ENCODE measurements at regions not wholly inside any gene's neighbourhood (a gene's known extent, or its start where the extent isn't known, plus 50 kb on each side); places are given as distances from the start of the nearest gene placed in this dataset.

- no peak for DNase-seq
Observed at GRCh38 chr4:23235628-23236390, 543.1 kb downstream of the GBA3 start.

GRCh38 chr4:23234716-23235115 lies 542.0 kb downstream of the GBA3 start:
- DNase-seq, result no peak

GRCh38 chr4:23234018-23234417 lies 541.3 kb downstream of the GBA3 start:
- no peak for DNase-seq

GRCh38 chr4:23233596-23233995 lies 540.9 kb downstream of the GBA3 start:
- no peak for DNase-seq

- no peak for DNase-seq
Observed at GRCh38 chr4:23232987-23233386, 540.2 kb downstream of the GBA3 start.

- no peak for DNase-seq
Observed at GRCh38 chr4:23225564-23225963, 532.8 kb downstream of the GBA3 start.

- DNase-seq, result no peak
Observed at GRCh38 chr4:23224684-23225420, 532.1 kb downstream of the GBA3 start.

GRCh38 chr4:23220911-23221310 lies 528.2 kb downstream of the GBA3 start:
- no peak for DNase-seq

- no peak for DNase-seq
Observed at GRCh38 chr4:23219779-23220408, 527.2 kb downstream of the GBA3 start.

GRCh38 chr4:23213198-23213597 lies 520.5 kb downstream of the GBA3 start:
- DNase-seq, result no peak

GRCh38 chr4:23212558-23212957 lies 519.8 kb downstream of the GBA3 start:
- DNase-seq, result no peak

GRCh38 chr4:23207059-23207458 lies 514.3 kb downstream of the GBA3 start:
- DNase-seq, result no peak

GRCh38 chr4:23202712-23203247 lies 510.0 kb downstream of the GBA3 start:
- no peak for DNase-seq

- no peak for DNase-seq
Observed at GRCh38 chr4:23194751-23195150, 502.0 kb downstream of the GBA3 start.

- no peak for DNase-seq
Observed at GRCh38 chr4:23174179-23174578, 481.4 kb downstream of the GBA3 start.

GRCh38 chr4:23171976-23172375 lies 479.2 kb downstream of the GBA3 start:
- no peak for DNase-seq

GRCh38 chr4:23169608-23170311 lies 477.0 kb downstream of the GBA3 start:
- DNase-seq, result no peak

- DNase-seq, result no peak
Observed at GRCh38 chr4:23166919-23167318, 474.2 kb downstream of the GBA3 start.

GRCh38 chr4:23166407-23166806 lies 473.7 kb downstream of the GBA3 start:
- no peak for DNase-seq

GRCh38 chr4:23165669-23166068 lies 472.9 kb downstream of the GBA3 start:
- no peak for DNase-seq

- no peak for DNase-seq
Observed at GRCh38 chr4:23163647-23164436, 471.1 kb downstream of the GBA3 start.

- no peak for DNase-seq
Observed at GRCh38 chr4:23162275-23162674, 469.5 kb downstream of the GBA3 start.

Data from NCI-H1105 treated with DMSO at 0.1 percent for 48 hours (cell line).